RWPE1 (cell line): ENCODE measurements at regions not wholly inside any gene's neighbourhood (a gene's known extent, or its start where the extent isn't known, plus 50 kb on each side); places are given as distances from the start of the nearest gene placed in this dataset.

Source experiments
- CTCF ChIA-PET: fragments of 350-600 bp; sonication (Branson Sonifier 250); formaldehyde crosslinking; extraction: SDS; loops from one replicate; lab custom pipeline; 2021; lab: Yijun Ruan, JAX
- POLR2A ChIA-PET: fragments of 400-600 bp; formaldehyde crosslinking; extraction: SDS; loops from one replicate; lab custom pipeline; 2020; ENCODE audit warnings: antibody characterized with exemption; ENCODE audit not compliant: low non-redundant PET; lab: Yijun Ruan, JAX
- DNase-seq: peaks from one replicate; pipeline ENCODE4 v3.0.0; 2012; ENCODE audit warnings: low spot score
- H3K27ac ChIP-seq: fragments of 450-650 bp; 2 replicates; pipeline ENCODE4 v1.5.1; 2017
- CTCF ChIP-seq: fragments of 450-650 bp; conservative IDR thresholded peaks from 2 replicates; pipeline ENCODE4 v1.5.1; 2017; ENCODE audit warnings: low read depth, mild to moderate bottlenecking

- ChIA-PET CTCF (no interaction called here), POLR2A (no interaction called here)
- no peak for DNase-seq
- H3K27ac ChIP-seq: no peak overlapping the region
- TF ChIP-seq CTCF: no peak
Measured at GRCh38 chr11:91700854-91701253, 523.8 kb upstream of the FAT3 start.

- DNase-seq: no peak
- TF ChIP-seq CTCF: no peak
- H3K27ac ChIP-seq: no peak overlapping the region
- POLR2A ChIA-PET: no interaction called here
- CTCF ChIA-PET: no interaction called here
Measured at GRCh38 chr11:91698845-91699244, 525.8 kb upstream of the FAT3 start.

GRCh38 chr11:91694331-91694730, 530.3 kb upstream of the FAT3 start:
- CTCF ChIA-PET: no interaction called here
- POLR2A ChIA-PET: no interaction called here
- no peak overlapping the region for H3K27ac ChIP-seq
- no peak for DNase-seq
- no peak for TF ChIP-seq CTCF

GRCh38 chr11:91691872-91692271, 532.7 kb upstream of the FAT3 start:
- H3K27ac ChIP-seq: no peak overlapping the region
- ChIA-PET POLR2A (no interaction called here), CTCF (interaction anchor here (0.6 kb wide), 1 partner anchor 378 kb away, joined by 5 read pairs; no protein-coding TSS in a partner anchor)
- TF ChIP-seq CTCF: no peak
- no peak for DNase-seq

GRCh38 chr11:91688672-91689071, 535.9 kb upstream of the FAT3 start:
- no peak for DNase-seq
- ChIA-PET POLR2A (no interaction called here), CTCF (no interaction called here)
- H3K27ac ChIP-seq: no peak overlapping the region
- no peak for TF ChIP-seq CTCF

- ChIA-PET POLR2A (no interaction called here), CTCF (no interaction called here)
- no peak overlapping the region for H3K27ac ChIP-seq
- DNase-seq: no peak
- TF ChIP-seq CTCF: no peak
Measured at GRCh38 chr11:91686700-91687099, 537.9 kb upstream of the FAT3 start.

- DNase-seq: no peak
- TF ChIP-seq CTCF: no peak
- CTCF ChIA-PET: no interaction called here
- H3K27ac ChIP-seq: no peak overlapping the region
- POLR2A ChIA-PET: no interaction called here
Measured at GRCh38 chr11:91686281-91686680, 538.3 kb upstream of the FAT3 start.
